ENCODE measurements at regions not wholly inside any gene's neighbourhood (a gene's known extent, or its start where the extent isn't known, plus 50 kb on each side); places are given as distances from the start of the nearest gene placed in this dataset.

DNA sequence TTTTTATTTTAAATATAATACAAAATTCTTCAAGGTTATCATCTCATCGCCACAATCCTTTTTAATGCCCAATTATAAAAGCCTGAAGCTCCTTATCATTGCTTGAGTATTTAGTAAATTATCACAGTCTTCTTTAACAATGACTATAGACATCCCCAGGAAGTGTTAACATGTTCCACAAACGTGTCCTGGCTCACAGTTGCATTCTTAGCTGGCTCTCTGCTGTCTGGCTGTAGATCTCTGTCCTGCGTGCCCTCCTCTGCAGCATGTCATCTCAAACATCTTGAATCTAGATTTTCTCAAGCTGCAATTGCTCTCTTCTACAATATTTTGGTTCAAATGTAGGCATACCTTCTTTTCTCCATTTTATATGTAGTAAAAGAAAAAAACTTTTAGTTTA lies 885.2 kb downstream of the EPHA7 start:
- TF ChIP-seq, protein P1, sequence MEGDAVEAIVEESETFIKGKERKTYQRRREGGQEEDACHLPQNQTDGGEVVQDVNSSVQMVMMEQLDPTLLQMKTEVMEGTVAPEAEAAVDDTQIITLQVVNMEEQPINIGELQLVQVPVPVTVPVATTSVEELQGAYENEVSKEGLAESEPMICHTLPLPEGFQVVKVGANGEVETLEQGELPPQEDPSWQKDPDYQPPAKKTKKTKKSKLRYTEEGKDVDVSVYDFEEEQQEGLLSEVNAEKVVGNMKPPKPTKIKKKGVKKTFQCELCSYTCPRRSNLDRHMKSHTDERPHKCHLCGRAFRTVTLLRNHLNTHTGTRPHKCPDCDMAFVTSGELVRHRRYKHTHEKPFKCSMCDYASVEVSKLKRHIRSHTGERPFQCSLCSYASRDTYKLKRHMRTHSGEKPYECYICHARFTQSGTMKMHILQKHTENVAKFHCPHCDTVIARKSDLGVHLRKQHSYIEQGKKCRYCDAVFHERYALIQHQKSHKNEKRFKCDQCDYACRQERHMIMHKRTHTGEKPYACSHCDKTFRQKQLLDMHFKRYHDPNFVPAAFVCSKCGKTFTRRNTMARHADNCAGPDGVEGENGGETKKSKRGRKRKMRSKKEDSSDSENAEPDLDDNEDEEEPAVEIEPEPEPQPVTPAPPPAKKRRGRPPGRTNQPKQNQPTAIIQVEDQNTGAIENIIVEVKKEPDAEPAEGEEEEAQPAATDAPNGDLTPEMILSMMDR (IDR thresholded peaks at IDR 0.05): no peak
- TF ChIP-seq POLR2A (IDR thresholded peaks at IDR 0.05): no peak
